HG02981 (cell line): ENCODE measurements at regions not wholly inside any gene's neighbourhood (a gene's known extent, or its start where the extent isn't known, plus 50 kb on each side); places are given as distances from the start of the nearest gene placed in this dataset.
"Not testable (repeated sequence)": the region's sequence is repeated elsewhere in the genome, so short reads cannot be mapped to it uniquely, and the experiment has no call there.

ENCODE experiments used
- ATAC-seq: cut with Tn5 transposase; IDR thresholded peaks from one replicate; pipeline ENCODE4 v1.9.1; 2021; ENCODE audit warnings: mild to moderate bottlenecking, moderate library complexity; ENCODE audit not compliant: unreplicated experiment

DNA sequence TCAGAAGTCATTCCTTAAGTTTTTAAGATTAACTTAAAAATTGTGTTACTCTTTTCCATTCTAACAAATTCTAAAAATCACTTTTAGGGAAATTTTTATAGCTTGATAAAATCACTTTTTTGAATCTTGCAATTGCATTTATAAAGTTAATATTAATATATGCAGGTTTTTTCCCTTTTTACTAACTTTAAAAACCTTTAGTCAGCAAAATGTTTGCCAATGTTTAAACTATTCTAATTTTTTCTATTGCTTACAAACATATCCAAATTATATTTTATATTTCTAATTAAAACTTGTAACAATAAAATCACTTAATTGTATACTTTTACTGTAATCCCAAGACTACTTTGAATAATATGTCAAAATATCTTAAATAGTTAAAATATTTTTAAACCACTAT lies 839.4 kb downstream of the TBL1XR1 start:
- ATAC-seq = no peak

DNA sequence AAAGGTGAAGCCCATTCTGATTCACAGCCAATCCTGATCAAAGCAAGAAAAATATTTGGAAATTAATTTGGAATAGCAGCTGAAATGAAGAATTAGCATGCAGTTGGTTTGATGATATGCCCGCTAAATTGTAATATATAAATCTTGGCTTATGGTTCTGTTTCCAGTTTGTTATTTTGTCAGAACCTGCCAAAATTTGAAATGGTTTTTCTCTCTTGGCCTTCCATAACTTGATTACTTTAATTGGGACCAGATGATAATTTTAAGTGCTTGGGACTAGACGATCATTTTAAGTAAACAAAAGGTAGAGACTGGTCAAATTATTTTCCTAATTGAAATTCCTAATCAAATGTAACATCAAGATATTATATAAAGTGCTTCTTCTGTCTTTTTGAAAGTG lies 842.4 kb downstream of the TBL1XR1 start:
- ATAC-seq = no peak

DNA sequence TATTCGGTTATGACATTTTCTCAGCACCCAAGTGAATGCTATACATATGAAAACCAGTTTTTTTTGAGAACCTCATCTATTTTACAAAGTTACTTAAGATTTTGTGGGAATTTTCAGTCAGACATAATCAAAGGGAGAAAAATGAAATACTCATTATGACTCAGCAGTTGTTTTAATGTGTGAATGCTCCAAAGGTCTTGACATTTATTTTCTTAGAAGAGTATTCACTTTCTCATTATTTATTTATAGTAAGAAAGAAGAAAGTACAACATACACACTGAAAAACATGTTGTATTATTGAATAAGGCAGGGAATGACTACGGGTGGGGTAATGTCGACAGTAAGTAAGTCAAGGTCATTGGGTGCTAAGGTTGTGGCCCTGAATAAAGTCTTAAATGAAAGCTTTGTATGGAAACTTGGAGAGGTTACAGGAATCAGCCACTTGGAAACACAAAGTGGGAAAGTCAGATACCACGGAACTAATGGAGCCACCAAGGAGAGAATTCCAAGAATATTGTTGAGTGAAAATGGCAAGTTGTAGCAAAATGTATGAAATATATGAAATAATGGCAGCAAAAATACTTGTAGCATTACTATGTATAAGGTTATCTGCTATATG lies 844.5 kb downstream of the TBL1XR1 start:
- ATAC-seq = no peak

DNA sequence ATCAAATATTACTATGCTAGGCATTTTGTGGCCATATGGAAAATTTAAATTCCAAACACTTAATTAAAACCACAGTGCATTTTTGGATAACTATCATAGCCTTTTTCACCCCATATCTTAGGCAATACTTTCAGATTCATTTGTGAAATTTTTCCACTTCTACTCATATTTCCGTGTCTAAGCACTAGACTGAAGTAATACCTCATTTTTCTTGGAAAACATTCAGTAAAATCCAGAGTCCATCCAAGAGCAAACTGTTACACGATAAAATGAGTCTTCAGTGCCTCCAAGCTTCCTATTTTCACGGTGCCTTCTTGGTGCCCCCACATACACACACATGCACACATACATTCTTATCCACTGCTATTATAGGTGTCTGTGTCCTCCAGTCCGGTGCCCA lies 845.9 kb downstream of the TBL1XR1 start:
- ATAC-seq = no peak

DNA sequence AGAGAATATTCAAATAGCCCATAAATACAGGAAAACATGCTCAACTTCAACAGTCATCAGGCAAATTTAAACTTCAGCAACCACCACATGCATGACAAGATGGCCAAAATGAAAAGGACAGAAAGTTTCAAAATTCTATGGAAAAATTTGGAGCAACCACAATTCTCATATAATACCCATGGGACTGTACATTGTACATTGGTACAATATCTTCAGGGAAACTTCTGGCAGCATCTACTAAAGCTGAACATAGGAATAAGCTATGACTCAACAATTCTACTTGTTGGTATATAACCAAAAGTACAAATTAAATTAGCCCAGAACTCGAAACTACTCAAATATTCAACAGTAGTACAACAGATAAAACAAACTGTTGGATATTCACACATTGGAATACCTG lies 847.6 kb downstream of the TBL1XR1 start:
- ATAC-seq = no peak

DNA sequence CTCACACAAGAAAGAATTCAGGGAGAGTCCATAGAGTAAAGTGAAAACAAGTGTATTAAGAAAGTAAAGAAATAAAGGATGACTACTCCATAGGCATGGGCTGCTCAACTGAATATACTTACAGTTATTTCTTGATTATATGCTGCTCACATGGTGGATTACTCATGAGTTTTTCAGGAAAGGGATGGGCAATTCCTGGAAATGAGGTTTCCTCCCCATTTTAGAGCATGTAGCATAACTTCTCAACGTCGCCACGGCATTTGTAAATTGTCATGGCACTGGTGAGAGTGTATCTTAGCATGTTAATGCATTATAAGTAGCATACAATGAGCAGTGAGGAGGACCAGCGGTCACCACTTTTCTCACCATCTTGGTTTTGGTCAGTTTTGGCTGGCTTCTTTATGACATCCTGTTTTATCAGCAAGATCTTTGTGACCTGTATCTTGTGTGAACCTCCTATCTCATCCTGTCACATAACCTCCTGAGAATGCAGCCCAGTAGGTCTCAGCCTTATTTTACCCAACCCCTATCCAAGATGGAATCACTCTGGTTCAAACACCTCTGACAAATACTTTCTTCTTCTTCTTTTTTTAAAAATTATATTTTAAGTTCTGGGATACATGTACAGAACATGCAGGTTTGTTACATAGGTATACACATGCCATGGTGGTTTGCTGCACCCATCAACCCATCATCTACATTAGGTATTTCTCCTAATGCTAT lies 849.7 kb downstream of the TBL1XR1 start:
- no peak for ATAC-seq

DNA sequence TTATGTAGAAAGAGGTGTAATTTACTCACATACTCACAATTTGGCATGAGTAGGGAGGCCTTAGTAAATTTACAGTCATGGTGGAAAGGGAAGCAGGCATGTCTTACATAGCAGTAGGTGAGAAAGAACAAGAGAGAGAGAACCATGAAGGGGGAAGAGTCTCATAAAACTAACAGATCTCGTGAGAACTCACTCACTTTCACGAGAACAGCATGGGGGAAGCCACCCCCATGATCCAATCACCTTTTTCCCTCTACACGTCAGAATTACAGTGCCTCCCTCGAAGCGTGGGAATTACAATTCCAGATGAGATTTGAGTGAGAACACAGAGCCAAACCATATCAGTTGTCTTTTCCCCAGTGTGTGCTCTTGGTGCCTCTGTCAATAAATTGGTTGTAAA lies 855.3 kb downstream of the TBL1XR1 start:
- ATAC-seq = no peak

DNA sequence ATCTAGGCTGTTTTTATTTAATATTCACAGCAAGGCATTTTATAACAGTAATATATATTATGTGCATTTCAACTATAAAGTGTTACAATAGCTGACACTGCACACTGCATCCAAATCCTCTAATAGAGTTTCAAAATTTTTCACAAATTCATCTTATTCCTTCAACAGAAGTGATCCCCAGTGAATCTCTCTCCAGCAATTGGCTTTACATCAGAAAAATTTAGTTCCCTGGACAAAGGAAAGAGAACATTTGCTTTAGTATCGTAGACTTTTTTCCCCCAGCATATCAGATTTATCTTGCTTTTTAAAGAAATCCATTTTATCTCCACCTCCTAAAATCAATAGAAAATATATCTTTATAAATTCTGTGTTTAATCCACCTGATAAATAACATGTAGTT lies 868.6 kb downstream of the TBL1XR1 start:
- no peak for ATAC-seq

DNA sequence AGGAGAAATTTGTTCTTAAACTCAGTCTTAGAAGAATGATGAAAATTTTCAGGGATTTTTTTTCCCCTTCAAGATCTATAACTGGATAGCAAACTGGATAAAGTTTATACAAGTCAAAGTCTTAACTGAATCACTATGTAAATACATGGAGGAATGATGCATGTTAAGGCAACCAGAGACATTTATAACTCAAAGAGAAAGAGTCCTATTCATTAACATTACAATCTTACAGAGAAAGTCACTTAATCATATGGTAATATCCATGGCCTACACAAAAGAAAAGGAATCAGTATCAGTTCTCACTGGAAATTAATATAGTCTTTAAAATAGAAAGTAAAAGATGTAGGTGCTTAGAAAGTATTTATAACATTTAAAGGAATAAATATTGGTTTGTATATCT lies 869.1 kb downstream of the TBL1XR1 start:
- no peak for ATAC-seq

DNA sequence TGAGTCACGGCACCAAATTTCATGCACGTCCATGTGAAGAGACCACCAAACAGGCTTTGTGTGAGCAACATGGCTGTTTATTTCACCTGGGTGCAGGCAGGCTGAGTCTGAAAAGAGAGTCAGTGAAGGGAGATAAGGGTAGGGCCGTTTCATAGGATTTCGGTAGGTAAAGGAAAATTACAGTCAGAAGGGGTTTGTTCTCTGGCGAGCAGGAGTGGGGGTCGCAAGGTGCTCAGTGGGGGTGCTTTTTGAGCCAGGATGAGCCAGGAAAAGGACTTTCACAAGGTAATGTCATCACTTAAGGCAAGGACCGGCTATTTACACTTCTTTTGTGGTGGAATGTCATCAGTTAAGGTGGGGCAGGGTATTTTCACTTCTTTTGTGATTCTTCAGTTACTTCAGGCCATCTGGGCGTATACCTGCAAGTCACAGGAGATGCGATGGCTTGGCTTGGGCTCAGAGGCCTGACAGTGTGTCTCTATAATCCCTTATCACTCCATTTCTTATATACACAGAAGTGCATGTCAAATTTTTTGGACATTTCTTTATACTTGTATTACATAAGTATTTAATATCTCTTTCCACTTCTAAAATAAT lies 870.3 kb downstream of the TBL1XR1 start:
- not testable (repeated sequence) for ATAC-seq

DNA sequence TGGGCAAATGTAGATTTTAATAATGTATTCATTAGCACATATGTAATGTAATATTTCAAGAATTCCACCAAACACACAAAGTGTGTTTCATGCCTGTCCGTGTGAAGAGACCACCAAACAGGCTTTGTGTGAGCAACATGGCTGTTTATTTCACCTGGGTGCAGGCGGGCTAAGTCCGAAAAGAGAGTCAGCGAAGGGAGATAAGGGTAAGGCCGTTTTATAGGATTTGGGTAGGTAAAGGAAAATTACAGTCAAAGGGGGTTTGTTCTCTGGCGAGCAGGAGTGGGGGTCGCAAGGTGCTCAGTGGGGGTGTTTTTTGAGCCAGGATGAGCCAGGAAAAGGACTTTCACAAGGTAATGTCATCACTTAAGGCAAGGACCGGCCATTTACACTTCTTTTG lies 875.8 kb downstream of the TBL1XR1 start:
- not testable (repeated sequence) for ATAC-seq

DNA sequence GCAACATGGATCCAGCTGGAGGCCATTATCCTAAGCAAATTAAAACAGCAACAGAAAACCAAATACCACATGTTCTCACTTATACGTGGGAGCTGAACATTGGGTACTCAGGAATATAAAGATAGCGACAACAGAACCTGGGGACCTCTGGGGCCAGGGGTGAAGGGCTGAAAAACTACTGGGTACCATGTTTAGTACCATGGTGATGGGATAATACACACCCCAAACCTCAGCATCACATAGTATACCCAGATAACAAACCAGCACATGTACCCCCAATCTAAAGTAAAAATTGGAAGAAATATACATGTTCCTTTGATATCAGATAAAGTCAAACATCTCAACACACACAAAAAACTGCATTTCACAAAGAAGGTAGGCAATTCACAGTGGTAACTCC lies 876.2 kb downstream of the TBL1XR1 start:
- no peak for ATAC-seq

DNA sequence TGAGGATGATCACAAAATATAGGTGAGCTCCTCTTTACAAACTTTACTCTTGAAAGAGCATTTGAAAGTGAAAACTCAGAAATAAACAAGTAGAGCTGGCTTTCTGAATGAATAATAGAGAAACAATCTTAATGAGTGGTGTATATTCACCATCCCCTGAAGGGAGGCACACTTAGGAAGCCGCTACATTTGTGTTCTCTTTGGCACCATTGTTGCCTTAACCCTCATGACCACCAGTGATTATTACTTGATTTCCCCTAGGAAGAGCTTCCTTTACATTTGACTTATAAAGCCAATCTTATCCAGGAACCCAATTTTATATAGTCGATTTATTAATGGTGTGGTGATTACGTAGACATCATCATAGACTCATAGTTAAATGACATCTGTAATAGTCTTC lies 883.9 kb downstream of the TBL1XR1 start:
- no peak for ATAC-seq

DNA sequence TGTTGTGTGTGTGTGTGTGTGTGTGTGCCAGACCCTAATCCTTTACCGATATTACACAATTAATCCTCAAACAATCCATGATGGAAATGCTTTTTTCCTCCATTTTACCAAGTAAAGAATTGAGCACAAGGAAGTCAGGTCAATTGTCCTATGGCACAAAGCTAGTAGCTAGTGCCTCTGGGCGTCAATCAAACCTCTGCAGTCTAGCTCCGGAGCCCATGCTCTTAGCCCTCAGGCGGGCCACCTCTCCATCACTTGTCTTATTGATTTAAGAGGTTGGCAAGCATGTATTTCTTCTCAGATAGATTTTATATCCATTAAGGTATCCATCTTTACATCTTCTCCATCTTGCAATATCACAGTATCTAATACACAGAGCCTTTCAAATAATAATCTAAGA lies 886.6 kb downstream of the TBL1XR1 start:
- ATAC-seq = no peak

DNA sequence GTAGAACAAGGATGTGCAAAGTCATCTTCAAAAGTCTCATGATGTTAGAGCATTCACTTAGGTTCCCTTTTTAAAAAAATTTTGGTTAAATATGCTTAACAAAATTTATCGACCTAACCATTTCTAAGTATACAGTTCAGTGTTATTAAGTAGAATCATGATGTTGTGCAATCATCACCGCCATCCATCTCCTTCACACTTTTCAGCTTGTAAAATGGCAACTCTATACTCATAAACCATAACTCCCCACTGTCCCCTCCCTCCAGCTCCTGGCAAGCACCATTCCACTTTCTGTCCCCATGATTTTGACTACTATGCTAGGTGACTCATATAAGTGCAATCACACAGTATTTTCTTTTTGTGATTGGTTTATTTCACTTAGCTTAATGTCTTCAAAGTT lies 895.0 kb downstream of the TBL1XR1 start:
- no peak for ATAC-seq

DNA sequence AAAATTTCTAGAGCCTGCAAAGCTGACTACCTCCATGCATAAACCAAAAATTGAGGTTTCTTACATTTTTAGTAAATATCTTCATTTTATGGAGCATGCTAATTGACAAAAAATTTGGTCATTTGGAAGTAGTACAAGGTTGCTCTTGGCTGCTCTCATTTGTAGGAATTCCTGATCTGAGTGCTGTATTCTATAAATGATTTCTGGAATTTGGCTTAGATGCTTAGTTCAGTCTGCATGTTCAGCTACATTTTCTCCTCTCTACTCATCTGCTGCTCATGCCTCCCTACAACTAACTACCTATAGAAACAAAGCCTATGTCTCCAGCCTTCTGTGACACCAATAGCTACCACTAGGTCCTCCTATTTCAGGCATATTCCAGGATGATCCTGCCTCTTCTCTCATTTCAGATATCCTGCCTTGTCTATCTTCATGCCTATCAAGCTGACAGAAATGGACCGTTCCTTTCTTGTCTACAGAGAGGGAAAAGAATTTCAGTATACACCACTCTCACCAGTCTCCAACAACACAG lies 901.1 kb downstream of the TBL1XR1 start:
- no peak for ATAC-seq

DNA sequence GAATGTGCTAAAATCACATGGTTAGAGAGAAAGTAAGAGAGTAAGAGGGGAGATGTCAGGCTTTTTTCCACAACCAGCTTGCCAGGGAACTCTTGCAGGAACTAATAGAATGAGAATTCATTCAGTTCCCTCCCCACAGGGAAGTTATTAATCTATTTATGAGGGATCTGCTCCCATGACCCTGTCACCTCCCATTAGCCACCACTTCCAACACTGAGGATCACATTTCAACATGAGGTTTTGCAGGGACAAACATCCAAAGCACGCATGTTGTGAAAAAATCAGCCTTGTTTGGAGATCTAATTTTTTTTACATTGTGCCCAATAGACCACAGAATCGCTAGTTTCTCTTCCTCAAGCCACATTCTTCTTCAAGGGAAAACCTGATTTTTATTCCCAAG lies 904.0 kb downstream of the TBL1XR1 start:
- no peak for ATAC-seq

DNA sequence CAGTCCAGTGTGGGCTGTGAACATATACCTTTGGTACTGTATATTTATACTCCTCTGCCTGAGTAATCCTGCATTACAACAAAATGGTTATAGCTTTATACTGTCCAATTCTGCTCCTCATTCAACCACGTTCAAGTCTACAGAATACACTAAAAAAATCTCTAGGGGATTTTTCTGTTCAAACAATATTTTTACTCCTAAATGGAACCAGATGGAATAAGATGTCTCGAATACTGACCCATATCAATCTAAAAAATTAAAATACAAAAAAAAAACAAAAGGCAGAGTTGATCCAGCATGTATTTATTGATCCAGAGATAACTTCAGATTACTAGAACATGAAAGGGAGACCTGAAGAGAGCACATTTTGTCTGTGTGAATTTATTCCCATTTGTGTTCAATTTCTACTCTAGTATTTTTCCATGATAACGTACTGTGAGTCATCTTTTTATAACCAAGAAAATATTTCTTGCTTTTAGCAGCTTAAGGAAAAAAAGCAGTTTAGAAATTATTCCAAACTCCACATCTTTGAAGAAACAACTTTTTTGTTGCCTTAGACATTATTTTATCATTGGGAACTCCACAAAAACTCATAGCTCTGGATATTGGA lies 910.7 kb downstream of the TBL1XR1 start:
- no peak for ATAC-seq

DNA sequence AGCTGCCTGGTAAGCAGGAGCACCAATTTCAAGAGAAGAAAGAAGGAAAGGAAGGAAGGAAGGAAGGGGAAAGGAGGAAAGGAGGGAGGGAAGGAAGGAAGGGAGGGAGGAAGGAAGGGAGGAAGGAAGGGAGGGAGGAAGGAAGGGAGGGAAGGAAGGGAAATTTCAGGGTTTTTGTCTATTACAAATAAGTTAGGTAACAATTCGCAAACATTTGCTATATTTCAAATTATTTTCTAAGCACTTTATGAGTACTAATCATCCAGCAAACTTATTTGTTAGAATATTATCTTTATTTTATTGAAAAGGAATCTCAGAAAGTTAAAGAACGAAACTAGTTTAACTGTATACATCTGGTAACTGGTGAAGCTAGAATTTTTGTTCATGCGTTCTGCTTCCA lies 921.7 kb downstream of the TBL1XR1 start:
- no peak for ATAC-seq

DNA sequence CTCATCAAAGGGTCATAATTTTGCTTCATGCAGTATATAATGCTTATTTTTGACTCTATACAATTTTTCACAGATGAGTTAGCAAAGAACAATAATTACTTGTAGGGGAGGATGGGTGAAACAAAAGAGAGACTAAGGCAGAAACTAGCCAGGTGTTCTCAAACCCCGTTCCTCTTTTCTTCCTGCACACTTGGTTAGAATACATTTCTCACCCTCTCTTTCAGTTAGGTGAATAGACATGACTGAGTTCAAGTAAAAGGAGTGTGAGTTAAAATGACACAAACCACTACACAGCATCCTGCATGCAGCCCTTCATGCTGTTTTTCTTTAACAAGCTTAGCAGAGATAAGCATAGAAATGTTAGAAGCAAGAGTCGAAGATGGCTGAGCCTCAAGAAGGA lies 922.2 kb downstream of the TBL1XR1 start:
- no peak for ATAC-seq

DNA sequence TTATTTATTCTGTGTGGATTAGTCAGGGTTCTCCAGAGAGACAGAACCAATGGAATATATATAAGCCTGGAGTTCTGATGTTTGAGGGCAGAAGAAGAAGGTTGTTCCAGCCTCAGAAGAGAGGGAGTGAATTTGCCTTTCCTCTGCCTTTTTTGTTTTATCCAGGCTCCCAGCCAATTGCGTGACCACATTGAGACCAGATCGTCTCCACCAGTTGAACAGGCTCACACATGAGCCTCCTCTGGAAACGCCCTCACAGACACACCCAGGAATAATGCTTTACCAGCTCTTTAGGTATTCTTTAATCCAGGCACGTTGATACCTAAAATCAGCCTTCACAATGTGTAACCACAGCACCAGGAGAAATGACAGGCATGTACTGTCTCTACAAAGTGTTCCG lies 923.1 kb downstream of the TBL1XR1 start:
- no peak for ATAC-seq

DNA sequence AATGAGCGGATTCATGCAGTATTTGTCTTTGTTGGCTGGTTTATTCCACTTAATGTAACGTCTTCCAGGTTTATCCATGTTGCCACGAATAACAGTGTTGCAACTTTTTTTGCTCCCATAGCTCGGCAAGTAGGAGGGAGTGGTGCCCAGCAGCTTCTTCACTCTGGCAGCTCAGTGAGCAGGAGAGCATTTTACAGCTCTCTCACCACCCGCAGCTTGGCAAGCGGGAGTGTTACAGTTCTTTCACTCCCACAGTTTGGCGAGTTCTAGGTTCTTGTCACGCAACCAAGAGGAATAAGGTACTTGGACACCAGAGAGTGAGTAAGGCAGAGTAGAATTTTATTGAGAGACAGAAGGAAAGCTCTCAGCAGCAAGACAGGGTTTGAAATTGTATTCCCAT lies 935.2 kb downstream of the TBL1XR1 start:
- no peak for ATAC-seq
